SK-N-SH treated with all-trans-retinoic acid at 6 μM for 48 hours (cell line): ENCODE measurements at regions not wholly inside any gene's neighbourhood (a gene's known extent, or its start where the extent isn't known, plus 50 kb on each side); places are given as distances from the start of the nearest gene placed in this dataset.

Experiments
- ATAC-seq: fragments of 200-7000 bp; cut with Tn5 transposase; 3 replicates; pipeline ENCODE4 v1.9.1; 2020; ENCODE audit warnings: mild to moderate bottlenecking, moderate library complexity
- ARNTL ChIP-seq: fragments of 450-650 bp; formaldehyde crosslinking; IDR thresholded peaks from 2 replicates; pipeline ENCODE4 v1.5.0; 2020; ENCODE audit warnings: low read depth, mild to moderate bottlenecking, moderate library complexity, borderline replicate concordance
- BACH2 ChIP-seq: fragments of 250-450 bp; sonication (Bioruptor Pico); IDR thresholded peaks from 2 replicates; pipeline ENCODE4 v1.9.0; 2021; ENCODE audit warnings: mild to moderate bottlenecking, borderline replicate concordance
- CSDC2 ChIP-seq: fragments of 250-450 bp; sonication (Bioruptor Pico); IDR thresholded peaks from 2 replicates; pipeline ENCODE4 v1.5.0; 2020; ENCODE audit warnings: mild to moderate bottlenecking, moderate library complexity
- ESRRG ChIP-seq: fragments of 250-450 bp; sonication (Bioruptor Pico); IDR thresholded peaks from 2 replicates; pipeline ENCODE4 v1.6.1; 2021; ENCODE audit warnings: mild to moderate bottlenecking
- GLIS3 ChIP-seq: fragments of 250-450 bp; sonication (Bioruptor Pico); IDR thresholded peaks from 2 replicates; pipeline ENCODE4 v1.5.0; 2020; ENCODE audit warnings: mild to moderate bottlenecking, moderate library complexity
- ISL1 ChIP-seq: fragments of 250-450 bp; sonication (Bioruptor Pico); IDR thresholded peaks from 2 replicates; pipeline ENCODE4 v2.1.2; 2022; ENCODE audit warnings: mild to moderate bottlenecking, moderate library complexity
- OSR1 ChIP-seq: fragments of 250-450 bp; sonication (Bioruptor Pico); IDR thresholded peaks from 2 replicates; pipeline ENCODE4 v1.8.0; 2022; ENCODE audit warnings: moderate library complexity, mild to moderate bottlenecking, inconsistent platforms
- PPARA ChIP-seq: fragments of 250-450 bp; sonication (Bioruptor Pico); IDR thresholded peaks from 2 replicates; pipeline ENCODE4 v1.5.0; 2020; ENCODE audit warnings: mild to moderate bottlenecking, borderline replicate concordance
- RARB ChIP-seq: fragments of 250-450 bp; sonication (Bioruptor Pico); IDR thresholded peaks from 2 replicates; pipeline ENCODE4 v1.8.0; 2021; ENCODE audit warnings: mild to moderate bottlenecking, moderate library complexity
- SNAI2 ChIP-seq: fragments of 250-450 bp; sonication (Bioruptor Pico); IDR thresholded peaks from 2 replicates; pipeline ENCODE4 v1.5.0; 2020; ENCODE audit warnings: mild to moderate bottlenecking, moderate library complexity
- TCF4 ChIP-seq: fragments of 250-450 bp; sonication (Bioruptor Pico); IDR thresholded peaks from 2 replicates; pipeline ENCODE4 v1.8.0; 2021; ENCODE audit warnings: mild to moderate bottlenecking, moderate library complexity, borderline replicate concordance
- TOX ChIP-seq: fragments of 250-450 bp; sonication (Bioruptor Pico); IDR thresholded peaks from 2 replicates; pipeline ENCODE4 v1.8.0; 2021; ENCODE audit warnings: mild to moderate bottlenecking, moderate library complexity, borderline replicate concordance
- ZC3H10 ChIP-seq: fragments of 250-450 bp; sonication (Bioruptor Pico); IDR thresholded peaks from 2 replicates; pipeline ENCODE4 v1.5.1; 2021; ENCODE audit warnings: mild to moderate bottlenecking, moderate library complexity
- ZFP3 ChIP-seq: fragments of 250-450 bp; sonication (Bioruptor Pico); IDR thresholded peaks from 2 replicates; pipeline ENCODE4 v1.5.0; 2020; ENCODE audit warnings: mild to moderate bottlenecking, moderate library complexity
- ZFP30 ChIP-seq: fragments of 450-650 bp; formaldehyde crosslinking; IDR thresholded peaks from 2 replicates; pipeline ENCODE4 v1.5.0; 2022; ENCODE audit warnings: mild to moderate bottlenecking, moderate library complexity
- ZNF565 ChIP-seq: fragments of 450-650 bp; formaldehyde crosslinking; conservative IDR thresholded peaks from 2 replicates; pipeline ENCODE4 v1.5.0; 2020; ENCODE audit warnings: low read depth, mild to moderate bottlenecking, moderate library complexity
- ZNF70 ChIP-seq: fragments of 450-650 bp; formaldehyde crosslinking; IDR thresholded peaks from 2 replicates; pipeline ENCODE4 v1.5.0; 2020; ENCODE audit warnings: mild to moderate bottlenecking, moderate library complexity
- ZNF8 ChIP-seq: fragments of 450-650 bp; formaldehyde crosslinking; IDR thresholded peaks from 2 replicates; pipeline ENCODE4 v1.5.0; 2020; ENCODE audit warnings: mild to moderate bottlenecking, moderate library complexity
- TF ChIP-seq, protein P1 (sequence below): fragments of 250-450 bp; sonication (Bioruptor Pico); IDR thresholded peaks from 2 replicates; pipeline ENCODE4 v1.8.0; 2020; ENCODE audit warnings: mild to moderate bottlenecking, moderate library complexity, borderline replicate concordance
- TF ChIP-seq, protein P2 (sequence below): fragments of 250-450 bp; sonication (Bioruptor Pico); IDR thresholded peaks from 2 replicates; pipeline ENCODE4 v1.5.1; 2021; ENCODE audit warnings: mild to moderate bottlenecking, moderate library complexity
- TF ChIP-seq, protein P3 (sequence below): fragments of 250-450 bp; sonication (Bioruptor Pico); IDR thresholded peaks from 2 replicates; pipeline ENCODE4 v1.5.1; 2020; ENCODE audit warnings: low read depth, mild to moderate bottlenecking, moderate library complexity
- TF ChIP-seq, protein P4 (sequence below): fragments of 250-450 bp; sonication (Bioruptor Pico); IDR thresholded peaks from 2 replicates; pipeline ENCODE4 v1.8.0; 2021; ENCODE audit warnings: low read depth, mild to moderate bottlenecking, moderate library complexity, borderline replicate concordance

DNA sequence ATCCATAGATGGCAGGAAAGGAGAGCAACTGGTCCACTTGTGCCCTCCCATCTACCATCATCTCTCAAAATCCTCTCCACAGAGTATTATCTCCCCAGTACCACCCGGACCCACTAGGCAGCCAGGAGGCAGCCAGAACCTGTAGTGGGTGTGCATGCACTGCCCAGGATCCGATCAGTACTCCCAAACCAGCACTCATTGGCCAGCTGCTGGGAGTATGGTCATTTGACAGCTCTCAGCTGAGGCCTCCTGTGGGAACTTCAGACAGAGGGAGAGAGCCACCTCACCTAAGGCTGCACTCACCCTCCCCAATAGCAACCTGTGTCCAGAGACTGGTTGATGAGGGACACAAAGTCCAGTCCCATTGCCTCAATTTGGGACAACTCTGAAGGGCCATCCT lies 286.0 kb downstream of the TRIM36 start:
- TF ChIP-seq, protein P1, sequence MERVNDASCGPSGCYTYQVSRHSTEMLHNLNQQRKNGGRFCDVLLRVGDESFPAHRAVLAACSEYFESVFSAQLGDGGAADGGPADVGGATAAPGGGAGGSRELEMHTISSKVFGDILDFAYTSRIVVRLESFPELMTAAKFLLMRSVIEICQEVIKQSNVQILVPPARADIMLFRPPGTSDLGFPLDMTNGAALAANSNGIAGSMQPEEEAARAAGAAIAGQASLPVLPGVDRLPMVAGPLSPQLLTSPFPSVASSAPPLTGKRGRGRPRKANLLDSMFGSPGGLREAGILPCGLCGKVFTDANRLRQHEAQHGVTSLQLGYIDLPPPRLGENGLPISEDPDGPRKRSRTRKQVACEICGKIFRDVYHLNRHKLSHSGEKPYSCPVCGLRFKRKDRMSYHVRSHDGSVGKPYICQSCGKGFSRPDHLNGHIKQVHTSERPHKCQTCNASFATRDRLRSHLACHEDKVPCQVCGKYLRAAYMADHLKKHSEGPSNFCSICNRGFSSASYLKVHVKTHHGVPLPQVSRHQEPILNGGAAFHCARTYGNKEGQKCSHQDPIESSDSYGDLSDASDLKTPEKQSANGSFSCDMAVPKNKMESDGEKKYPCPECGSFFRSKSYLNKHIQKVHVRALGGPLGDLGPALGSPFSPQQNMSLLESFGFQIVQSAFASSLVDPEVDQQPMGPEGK, result no peak
- TF ChIP-seq ESRRG (CRISPR knock-in tag) (no peak), OSR1 (no peak), ARNTL (CRISPR knock-in tag) (no peak), PPARA (CRISPR knock-in tag) (no peak), ISL1 (CRISPR knock-in tag) (no peak), GLIS3 (CRISPR knock-in tag) (no peak), RARB (no peak), TOX (CRISPR knock-in tag) (no peak), ZC3H10 (no peak)
- TF ChIP-seq, protein P2, sequence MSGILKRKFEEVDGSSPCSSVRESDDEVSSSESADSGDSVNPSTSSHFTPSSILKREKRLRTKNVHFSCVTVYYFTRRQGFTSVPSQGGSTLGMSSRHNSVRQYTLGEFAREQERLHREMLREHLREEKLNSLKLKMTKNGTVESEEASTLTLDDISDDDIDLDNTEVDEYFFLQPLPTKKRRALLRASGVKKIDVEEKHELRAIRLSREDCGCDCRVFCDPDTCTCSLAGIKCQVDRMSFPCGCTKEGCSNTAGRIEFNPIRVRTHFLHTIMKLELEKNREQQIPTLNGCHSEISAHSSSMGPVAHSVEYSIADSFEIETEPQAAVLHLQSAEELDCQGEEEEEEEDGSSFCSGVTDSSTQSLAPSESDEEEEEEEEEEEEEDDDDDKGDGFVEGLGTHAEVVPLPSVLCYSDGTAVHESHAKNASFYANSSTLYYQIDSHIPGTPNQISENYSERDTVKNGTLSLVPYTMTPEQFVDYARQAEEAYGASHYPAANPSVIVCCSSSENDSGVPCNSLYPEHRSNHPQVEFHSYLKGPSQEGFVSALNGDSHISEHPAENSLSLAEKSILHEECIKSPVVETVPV (CRISPR knock-in tag), result no peak
- TF ChIP-seq, protein P3, sequence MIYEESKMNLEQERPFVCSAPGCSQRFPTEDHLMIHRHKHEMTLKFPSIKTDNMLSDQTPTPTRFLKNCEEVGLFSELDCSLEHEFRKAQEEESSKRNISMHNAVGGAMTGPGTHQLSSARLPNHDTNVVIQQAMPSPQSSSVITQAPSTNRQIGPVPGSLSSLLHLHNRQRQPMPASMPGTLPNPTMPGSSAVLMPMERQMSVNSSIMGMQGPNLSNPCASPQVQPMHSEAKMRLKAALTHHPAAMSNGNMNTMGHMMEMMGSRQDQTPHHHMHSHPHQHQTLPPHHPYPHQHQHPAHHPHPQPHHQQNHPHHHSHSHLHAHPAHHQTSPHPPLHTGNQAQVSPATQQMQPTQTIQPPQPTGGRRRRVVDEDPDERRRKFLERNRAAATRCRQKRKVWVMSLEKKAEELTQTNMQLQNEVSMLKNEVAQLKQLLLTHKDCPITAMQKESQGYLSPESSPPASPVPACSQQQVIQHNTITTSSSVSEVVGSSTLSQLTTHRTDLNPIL, result no peak
- TF ChIP-seq, all 23 proteins: peak for 0
- no peak for ATAC-seq

DNA sequence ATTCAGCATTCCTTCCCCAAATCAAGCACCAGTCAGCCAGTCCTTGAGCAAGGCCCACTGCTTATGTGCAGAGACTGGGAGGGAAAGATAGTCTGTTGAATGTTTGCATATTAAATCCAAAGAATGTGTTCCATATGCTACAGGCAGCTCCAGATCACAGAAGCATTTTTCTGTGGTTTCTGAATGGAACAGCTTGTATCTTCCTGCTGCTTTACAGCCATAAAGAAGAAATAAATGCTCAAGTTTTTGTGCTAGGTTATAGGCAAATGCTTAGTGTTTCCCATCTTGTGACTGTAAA lies 310.3 kb downstream of the TRIM36 start:
- ATAC-seq, result no peak
- TF ChIP-seq RARB (no peak), ZFP3 (CRISPR knock-in tag) (no peak), ZNF70 (CRISPR knock-in tag) (no peak), TOX (CRISPR knock-in tag) (no peak), SNAI2 (no peak), OSR1 (no peak), PPARA (CRISPR knock-in tag) (no peak), ZFP30 (no peak), GLIS3 (CRISPR knock-in tag) (no peak), ESRRG (CRISPR knock-in tag) (no peak), TCF4 (CRISPR knock-in tag) (no peak), ZNF565 (CRISPR knock-in tag) (no peak), ZNF8 (no peak), BACH2 (CRISPR knock-in tag) (no peak), CSDC2 (CRISPR knock-in tag) (no peak), ARNTL (CRISPR knock-in tag) (no peak)
- TF ChIP-seq, protein P3, result no peak
- TF ChIP-seq, protein P1, result no peak
- TF ChIP-seq, protein P4, sequence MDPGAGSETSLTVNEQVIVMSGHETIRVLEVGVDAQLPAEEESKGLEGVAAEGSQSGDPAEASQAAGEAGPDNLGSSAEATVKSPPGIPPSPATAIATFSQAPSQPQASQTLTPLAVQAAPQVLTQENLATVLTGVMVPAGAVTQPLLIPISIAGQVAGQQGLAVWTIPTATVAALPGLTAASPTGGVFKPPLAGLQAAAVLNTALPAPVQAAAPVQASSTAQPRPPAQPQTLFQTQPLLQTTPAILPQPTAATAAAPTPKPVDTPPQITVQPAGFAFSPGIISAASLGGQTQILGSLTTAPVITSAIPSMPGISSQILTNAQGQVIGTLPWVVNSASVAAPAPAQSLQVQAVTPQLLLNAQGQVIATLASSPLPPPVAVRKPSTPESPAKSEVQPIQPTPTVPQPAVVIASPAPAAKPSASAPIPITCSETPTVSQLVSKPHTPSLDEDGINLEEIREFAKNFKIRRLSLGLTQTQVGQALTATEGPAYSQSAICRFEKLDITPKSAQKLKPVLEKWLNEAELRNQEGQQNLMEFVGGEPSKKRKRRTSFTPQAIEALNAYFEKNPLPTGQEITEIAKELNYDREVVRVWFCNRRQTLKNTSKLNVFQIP (CRISPR knock-in tag), result no peak
- TF ChIP-seq, all 23 proteins: peak for 0
